ENCODE measurements at regions not wholly inside any gene's neighbourhood (a gene's known extent, or its start where the extent isn't known, plus 50 kb on each side); places are given as distances from the start of the nearest gene placed in this dataset.

- H3K4me3 Mint-ChIP-seq = no peak overlapping the region
- no peak for TF ChIP-seq GABPB1 (CRISPR knock-in tag; IDR thresholded peaks at IDR 0.05)
- no peak for TF ChIP-seq ZNF317 (CRISPR knock-in tag; IDR thresholded peaks at IDR 0.05; ENCODE audit: borderline replicate concordance, low read depth)
- no peak for TF ChIP-seq NFATC4 (CRISPR knock-in tag; IDR thresholded peaks at IDR 0.05)
- no peak for TF ChIP-seq ZBTB21 (CRISPR knock-in tag; IDR thresholded peaks at IDR 0.05; ENCODE audit: borderline replicate concordance)
- TF ChIP-seq ZNF512 (CRISPR knock-in tag; IDR thresholded peaks at IDR 0.05; ENCODE audit: borderline replicate concordance) = no peak
- TF ChIP-seq TEAD4 (CRISPR knock-in tag; IDR thresholded peaks at IDR 0.05) = no peak
- no peak for TF ChIP-seq SP1 (CRISPR knock-in tag; conservative IDR thresholded peaks at IDR 0.05)
- TF ChIP-seq FOXK1 (CRISPR knock-in tag; IDR thresholded peaks at IDR 0.05) = no peak
- TF ChIP-seq FOXP1 (CRISPR knock-in tag; IDR thresholded peaks at IDR 0.05; ENCODE audit: borderline replicate concordance) = no peak
- no peak for TF ChIP-seq PRRX2 (CRISPR knock-in tag; IDR thresholded peaks at IDR 0.05)
- no peak for TF ChIP-seq ZNF138 (CRISPR knock-in tag; conservative IDR thresholded peaks at IDR 0.05)
- no peak for TF ChIP-seq STAT6 (CRISPR knock-in tag; conservative IDR thresholded peaks at IDR 0.05; ENCODE audit: low read depth)
- no peak for TF ChIP-seq CDX4 (CRISPR knock-in tag; IDR thresholded peaks at IDR 0.05; ENCODE audit: borderline replicate concordance)
- TF ChIP-seq E2F5 (CRISPR knock-in tag; IDR thresholded peaks at IDR 0.05) = no peak
- no peak for TF ChIP-seq MXD4 (CRISPR knock-in tag; IDR thresholded peaks at IDR 0.05; ENCODE audit: borderline replicate concordance)
- TF ChIP-seq ZNF281 (CRISPR knock-in tag; IDR thresholded peaks at IDR 0.05) = no peak
- no peak for TF ChIP-seq EMX1 (CRISPR knock-in tag; IDR thresholded peaks at IDR 0.05)
- ChIA-PET POLR2A (no interaction called here), CTCF (interaction anchor here (0.5 kb wide), 1 partner anchor 85 kb away, joined by 6 read pairs; no protein-coding TSS in a partner anchor)
- no peak for DNase-seq (ENCODE audit: low spot score)
- H3K27ac Mint-ChIP-seq = no peak overlapping the region
- no peak for ATAC-seq
- H3K27me3 Mint-ChIP-seq (ENCODE audit: low read depth) = no peaks in the 10 kb centered on the region
- H3K9me3 Mint-ChIP-seq = no peaks in the 10 kb centered on the region; the same call in none of the 2 replicates
- no peaks in the 10 kb centered on the region for H3K36me3 Mint-ChIP-seq
- H3K4me1 Mint-ChIP-seq = peaks cover 7% of the 10 kb centered on the region
Measured at GRCh38 chr2:215743066-215743465, 270.3 kb downstream of the MREG start.

- peaks cover 15% of the 10 kb centered on the region for H3K4me1 Mint-ChIP-seq
- H3K27me3 Mint-ChIP-seq (ENCODE audit: low read depth) = no peaks in the 10 kb centered on the region
- H3K27ac Mint-ChIP-seq = no peak overlapping the region
- CTCF ChIA-PET = no interaction called here
- H3K36me3 Mint-ChIP-seq = no peaks in the 10 kb centered on the region
- H3K4me3 Mint-ChIP-seq = no peak overlapping the region
- DNase-seq (ENCODE audit: low spot score) (no peak), ATAC-seq (no peak)
- POLR2A ChIA-PET = no interaction called here
- H3K9me3 Mint-ChIP-seq = no peaks in the 10 kb centered on the region; the same call in none of the 2 replicates
- TF ChIP-seq NR2C2 (CRISPR knock-in tag; IDR thresholded peaks at IDR 0.05) (no peak), FOXP1 (CRISPR knock-in tag; IDR thresholded peaks at IDR 0.05; ENCODE audit: borderline replicate concordance) (no peak), ESRRA (CRISPR knock-in tag; IDR thresholded peaks at IDR 0.05; ENCODE audit: borderline replicate concordance) (no peak), NFE2L1 (CRISPR knock-in tag; IDR thresholded peaks at IDR 0.05) (no peak), ZNF396 (CRISPR knock-in tag; IDR thresholded peaks at IDR 0.05; ENCODE audit: borderline replicate concordance) (no peak), E2F5 (CRISPR knock-in tag; IDR thresholded peaks at IDR 0.05) (no peak), ETV6 (CRISPR knock-in tag; IDR thresholded peaks at IDR 0.05) (no peak), RELA (CRISPR knock-in tag; IDR thresholded peaks at IDR 0.05; ENCODE audit: borderline replicate concordance) (no peak), SMAD4 (CRISPR knock-in tag; IDR thresholded peaks at IDR 0.05) (no peak), NFYB (CRISPR knock-in tag; conservative IDR thresholded peaks at IDR 0.05; ENCODE audit: low read depth) (no peak), ZNF416 (CRISPR knock-in tag; IDR thresholded peaks at IDR 0.05) (no peak)
Measured at GRCh38 chr2:215742021-215742420, 271.3 kb downstream of the MREG start.
